ENCODE measurements at regions not wholly inside any gene's neighbourhood (a gene's known extent, or its start where the extent isn't known, plus 50 kb on each side); places are given as distances from the start of the nearest gene placed in this dataset.

GRCh38 chr1:65486613-65487012 lies 66.1 kb downstream of the LEPR start:
- no peak for DNase-seq

- no peak for DNase-seq
Measured at GRCh38 chr1:65489481-65489880, 69.0 kb downstream of the LEPR start.

DNA sequence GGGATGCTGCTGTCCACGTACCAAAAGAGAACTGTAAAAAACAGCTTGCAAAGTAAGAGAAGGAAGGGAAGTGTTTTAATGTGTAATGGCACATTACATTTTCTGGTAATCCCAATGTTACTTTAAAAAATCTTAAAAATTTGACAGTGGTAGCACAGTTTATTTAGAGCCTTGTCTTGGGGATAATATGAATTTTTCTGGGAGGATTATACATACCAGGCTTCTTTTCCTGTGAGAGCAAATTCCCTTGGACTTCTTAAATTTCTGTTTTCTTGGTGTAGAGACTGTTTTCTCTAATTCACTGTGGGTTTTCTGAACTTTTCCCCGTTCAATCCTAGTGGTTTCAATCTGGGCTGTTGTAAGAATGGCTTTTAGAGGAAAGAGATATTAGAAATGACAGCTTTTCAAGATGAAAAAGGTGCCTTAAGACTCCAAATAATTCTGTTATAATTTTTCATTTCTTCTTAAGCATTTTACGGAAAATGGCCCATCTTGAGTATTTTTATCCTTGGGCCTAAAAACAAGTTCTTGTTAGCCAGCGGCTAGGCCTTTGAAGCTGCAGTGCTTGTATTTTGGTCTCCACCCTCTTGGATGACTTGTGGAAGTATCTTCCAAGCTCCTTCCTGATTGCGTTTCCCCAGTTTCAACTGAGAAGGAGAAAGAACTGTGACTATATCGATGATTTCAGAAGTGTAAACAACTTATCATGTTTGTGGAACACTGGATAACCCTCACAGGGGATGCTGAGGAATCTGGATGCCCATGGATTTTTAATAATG lies 70.0 kb downstream of the LEPR start:
- no peak for DNase-seq

DNA sequence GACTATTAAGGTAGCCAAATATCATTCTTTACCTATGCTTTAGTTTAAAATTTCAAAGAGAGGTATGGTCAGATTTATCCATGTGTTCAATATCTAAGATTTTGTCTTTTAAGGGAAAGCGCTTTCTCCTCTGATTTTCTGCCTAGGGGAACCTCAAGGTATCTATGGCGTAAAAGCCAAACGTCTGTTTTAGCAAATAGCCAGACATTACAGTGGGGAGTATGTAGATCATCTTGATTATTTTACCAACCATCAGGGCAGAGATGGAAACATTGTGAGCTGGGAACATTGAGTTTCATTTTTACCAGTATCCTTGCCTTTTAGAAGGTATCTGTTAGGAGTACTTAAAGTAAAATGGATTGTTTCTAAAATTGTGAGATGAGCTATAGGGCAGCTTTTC lies 71.0 kb downstream of the LEPR start:
- DNase-seq, result no peak

DNA sequence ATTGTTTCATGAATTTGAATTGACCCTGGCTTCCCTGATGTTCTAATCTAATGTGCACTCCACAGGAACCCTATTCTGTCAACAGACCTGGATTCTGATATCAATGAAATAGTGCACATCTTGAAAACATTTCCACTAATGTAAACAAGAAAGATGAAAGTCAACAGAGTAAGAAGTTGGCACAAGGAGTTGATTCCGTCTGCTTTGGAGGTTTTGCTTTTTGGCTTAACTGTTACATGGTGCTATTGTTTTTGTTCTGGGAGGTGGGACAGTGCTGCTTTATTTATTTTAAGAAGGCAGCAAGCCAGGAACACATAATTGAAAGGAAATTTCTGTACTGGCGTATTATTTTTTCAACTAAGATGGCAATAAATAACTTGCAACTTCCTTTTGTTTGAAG lies 73.3 kb downstream of the LEPR start:
- no peak for DNase-seq

DNA sequence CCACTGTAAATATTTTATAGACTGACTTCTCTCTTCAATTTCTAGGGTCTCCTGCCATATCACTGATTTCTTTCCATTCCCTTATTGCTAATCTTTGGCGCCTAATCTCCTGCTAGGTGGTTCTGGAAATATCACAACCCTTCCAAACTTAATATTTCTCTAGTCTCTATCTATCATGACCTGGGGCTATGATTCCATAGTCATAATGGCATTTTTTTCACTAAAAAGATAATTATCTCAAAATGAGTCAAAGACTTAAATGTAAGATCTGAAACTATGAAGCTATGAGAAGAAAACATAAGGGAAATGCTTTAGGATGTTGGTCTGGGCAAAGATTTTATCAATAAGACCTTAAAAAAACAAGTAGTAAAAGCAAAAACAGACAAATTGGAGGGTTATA lies 74.2 kb downstream of the LEPR start:
- DNase-seq, result no peak

DNA sequence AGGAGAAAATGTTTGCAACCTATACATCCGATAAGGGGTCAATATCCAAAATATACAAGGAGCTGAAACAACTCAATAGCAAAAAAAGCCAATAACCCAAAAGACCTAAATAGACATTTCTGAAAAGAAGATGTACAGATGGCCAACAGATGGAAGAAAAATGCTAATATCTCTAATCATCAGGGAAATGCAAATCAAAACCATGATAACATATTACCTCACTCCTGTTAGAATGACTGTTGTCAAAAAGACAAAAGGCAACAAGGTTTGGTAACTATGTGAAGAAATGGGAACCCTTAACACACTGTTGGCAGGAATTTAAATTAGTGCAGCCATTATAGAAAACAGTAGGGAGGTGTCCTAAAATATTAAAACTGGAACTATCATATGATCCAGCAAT lies 74.7 kb downstream of the LEPR start:
- no peak for DNase-seq

DNA sequence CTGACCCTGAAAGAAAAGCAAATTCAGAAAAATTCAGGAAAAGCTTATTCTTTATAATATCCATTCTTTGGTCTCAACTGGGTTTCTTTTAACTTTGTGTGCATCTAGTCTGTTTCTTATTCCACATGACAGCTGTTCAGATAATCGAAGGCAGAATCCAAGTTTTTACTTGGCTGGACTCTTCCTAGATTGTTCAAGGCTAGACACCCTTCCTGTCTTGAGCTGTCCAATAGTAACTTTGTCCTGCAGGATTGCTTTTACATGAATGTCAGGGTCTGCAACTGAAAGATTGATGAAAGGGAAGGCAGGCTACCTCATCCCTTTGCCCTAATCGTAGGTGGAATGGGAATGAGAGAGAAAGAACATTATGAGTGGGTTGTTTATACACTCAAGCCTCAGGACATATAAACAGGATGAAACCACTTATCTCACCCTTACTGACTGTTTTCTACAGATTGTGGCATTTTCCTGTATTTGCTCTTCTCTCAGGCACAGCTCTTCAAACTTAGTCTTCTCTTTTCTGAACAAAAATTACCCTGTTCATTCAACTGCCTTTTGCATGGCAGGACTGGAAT lies 76.9 kb downstream of the LEPR start:
- no peak for DNase-seq

- no peak for DNase-seq
Measured at GRCh38 chr1:65503427-65503826, 83.0 kb downstream of the LEPR start.

GRCh38 chr1:65504263-65504662 lies 83.8 kb downstream of the LEPR start:
- no peak for DNase-seq

DNA sequence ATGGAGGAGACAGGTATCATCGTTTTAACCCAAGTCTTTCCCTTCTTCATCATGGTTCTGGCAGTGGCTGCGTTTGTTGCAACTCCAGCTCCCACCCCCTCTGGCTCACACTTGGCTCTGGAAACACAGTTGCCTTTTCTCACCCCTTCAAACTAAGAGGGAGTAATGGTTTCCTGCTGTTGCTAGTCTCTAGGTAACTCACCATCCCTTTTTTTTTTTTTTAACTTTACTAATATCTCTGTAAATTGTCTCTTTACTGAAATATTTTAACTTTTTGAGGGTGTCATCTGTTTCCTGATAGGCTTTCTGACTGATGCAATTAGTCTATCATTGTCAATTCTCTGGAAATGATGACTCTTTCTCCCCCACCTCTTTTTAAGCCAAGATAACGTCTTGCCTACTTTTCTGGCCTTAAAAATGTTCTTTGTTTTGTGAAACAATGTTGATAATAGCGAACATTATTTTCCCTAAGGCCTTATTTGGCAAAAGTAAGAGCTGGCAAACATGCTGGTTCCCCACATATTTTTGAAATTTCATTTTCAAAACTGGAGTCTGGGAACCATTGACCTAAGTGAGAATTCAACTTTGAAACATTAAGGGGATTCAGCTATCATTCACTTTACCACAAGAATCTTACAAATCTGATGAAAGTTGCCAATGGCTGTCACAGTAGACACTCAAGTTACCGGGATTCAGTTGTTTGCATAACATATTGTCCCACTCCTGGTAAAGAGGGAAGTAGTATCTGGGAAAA lies 85.3 kb downstream of the LEPR start:
- no peak for DNase-seq

DNA sequence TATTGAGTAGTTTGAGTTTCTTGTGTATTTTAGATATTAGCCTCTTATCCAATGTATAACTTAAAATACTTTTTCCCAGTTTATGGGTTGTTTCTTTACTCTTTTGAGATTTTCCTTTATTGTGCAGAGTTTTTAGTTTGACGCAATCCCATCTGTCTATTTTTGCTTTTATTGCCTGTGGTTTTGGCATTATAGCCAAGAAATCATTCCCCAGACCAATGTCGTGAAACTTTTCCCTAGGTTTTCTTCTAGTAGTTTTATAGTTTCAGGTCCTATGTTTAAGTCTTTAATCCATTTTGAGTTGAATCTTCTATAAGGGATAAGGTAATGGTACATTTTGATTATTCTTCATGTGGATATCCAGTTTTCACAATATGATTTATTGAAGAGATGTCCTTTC lies 87.6 kb downstream of the LEPR start:
- no peak for DNase-seq

DNA sequence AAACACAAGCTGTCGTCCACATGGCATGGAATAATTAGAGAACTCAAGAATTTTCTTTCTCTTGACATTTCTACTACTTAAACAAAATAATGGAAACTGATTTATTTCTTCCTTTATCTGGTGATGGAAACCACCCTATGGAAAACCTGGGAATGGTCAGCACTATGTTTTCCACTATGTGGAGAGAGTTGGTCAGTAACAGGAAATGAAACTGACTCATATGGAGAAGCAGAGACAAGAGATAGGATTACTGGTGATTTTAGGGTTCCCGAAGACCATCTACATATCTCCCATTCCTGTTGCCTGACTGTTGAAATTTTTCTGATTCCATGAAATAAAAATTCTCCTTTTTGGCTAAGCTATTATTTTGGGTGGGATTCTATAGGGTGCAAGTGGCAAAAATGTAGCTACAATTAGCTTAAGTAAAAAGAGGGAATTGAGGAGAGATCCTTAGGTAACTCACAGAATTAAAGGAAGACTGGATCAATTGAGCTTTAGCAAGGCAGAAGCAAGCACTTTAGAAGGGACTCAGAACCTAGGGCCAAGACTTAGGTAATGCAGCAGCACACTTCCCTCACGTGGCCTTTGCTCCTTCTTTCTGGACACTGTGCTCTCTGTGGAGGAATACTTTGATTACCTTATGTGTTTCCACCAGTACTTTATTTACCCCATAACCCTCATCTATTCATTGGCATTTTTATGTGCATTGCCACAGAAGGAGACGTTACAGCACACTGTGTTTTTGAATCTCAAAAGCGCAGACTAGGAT lies 89.6 kb downstream of the LEPR start:
- DNase-seq, result no peak

DNA sequence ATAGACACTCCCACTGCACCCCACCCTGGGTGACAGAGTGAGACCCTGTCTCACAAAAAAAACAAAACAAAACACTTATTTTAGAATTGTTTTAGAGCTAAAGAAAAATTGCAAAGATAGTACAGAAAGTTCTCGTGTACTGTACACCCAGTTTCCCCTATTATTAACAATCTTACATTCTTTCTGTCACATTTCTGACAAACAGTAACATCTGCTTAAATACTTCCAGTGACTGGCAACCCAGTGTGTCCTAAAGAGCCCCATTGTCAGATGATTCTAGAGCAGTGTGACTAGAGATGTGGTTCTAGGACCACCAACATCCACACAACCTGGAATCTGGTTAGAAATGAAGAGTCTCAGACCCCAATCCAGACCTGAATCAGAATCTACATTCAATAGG lies 90.5 kb downstream of the LEPR start:
- no peak for DNase-seq

DNA sequence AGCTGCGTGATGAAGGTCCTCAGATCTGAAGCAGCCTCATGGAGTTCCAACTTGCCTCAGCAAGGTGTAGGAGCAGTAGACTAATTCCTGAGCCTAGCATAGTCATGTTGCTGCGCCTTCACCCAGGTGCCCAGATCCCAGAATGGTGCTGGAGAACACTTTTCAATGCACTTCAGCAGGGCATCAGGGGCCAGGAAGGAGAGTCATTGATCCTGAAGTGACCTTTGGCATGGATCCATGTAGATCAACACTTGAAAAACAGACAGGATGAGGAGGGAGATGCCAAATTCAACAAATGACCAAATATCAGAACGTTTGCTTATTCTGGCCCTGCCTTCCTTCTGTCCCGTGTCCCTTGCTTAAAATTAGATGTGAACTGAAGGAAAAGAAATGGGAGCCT lies 91.9 kb downstream of the LEPR start:
- DNase-seq, result no peak

DNA sequence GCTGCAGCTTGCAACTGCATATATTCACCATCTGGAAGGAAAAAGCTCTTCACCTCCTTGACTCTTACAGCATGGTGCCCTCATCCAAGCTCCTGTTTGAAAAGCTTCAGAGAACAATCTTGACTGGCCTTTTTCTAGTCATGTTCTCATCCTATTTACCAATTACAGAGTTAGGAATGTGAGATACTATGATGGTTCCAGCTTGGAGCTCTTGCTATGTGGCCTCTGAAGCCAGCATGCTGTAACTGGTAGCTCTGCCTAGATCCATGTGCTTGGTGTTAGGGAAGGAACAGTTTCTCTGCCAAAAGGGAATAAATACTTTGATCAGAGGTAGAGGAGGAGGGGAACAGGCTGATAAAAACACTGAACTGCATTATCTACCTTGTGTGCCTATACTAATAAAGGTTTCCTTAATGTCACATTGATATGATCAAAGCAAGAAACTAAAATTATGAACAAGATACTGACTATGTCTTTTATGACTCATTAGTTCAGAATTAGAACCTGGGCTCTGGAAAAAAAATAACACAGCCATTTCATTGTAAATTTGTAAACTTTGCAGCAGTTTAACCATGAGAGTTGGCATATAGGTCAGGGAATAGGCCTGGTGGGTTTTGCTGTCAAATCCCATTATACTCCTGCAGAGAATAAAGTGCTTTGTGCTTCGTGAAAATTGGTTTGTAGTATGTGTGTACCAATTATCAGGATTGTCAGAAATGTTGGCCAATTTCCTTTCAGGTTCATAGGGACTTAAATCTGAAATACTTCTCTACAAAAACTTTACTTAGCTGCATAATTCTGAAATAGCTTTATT lies 92.7 kb downstream of the LEPR start:
- DNase-seq, result no peak

GRCh38 chr1:65514041-65514440 lies 93.6 kb downstream of the LEPR start:
- DNase-seq, result no peak

GRCh38 chr1:65524931-65525265 lies 104.4 kb downstream of the LEPR start:
- no peak for DNase-seq

- DNase-seq, result no peak
Measured at GRCh38 chr1:65525266-65526048, 105.0 kb downstream of the LEPR start.

DNA sequence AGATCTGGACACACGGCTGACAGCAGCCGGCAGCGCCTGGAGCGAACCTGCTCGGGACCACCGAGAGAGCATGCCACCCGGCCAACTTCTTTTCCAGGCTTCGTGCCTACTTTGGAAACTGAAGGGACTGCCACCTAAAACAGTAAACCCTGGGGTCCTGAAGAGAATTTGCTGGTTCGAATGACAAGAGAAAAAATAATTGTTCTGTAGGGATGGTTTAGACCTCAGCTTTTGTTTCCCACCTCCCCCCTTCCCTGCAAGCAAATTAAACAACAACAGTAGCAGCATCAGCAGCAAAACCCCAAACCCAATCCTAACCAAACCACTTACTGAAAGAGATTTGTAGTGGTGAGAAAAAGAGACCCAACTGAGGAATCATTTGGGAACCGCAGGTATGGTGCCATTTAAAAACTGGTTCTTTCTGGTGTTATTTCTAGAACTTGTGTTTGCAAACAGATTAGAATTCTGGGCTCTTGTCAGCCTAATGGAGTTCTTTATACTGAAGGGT lies 105.6 kb downstream of the LEPR start:
- no peak for DNase-seq

DNA sequence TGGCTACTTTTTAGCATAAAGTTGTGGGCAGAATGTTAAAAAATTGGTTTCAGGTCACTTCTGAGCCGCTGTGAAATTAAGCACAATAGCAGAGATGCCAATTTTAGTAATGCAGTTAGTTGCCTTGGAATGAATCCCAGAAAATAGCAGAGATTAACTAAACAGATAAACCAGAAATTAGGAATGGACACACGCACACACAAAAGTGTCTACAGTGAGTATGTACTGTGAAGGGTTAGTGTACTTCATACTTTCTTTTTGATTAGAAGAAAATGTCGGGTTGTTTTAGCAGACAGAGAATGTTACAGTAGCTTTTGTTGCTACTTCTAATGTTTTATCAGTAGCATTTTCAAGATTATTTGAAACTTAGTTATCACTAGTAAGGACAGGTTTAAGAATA lies 106.7 kb downstream of the LEPR start:
- no peak for DNase-seq
